Spinal cord (tissue), 9 donors: ENCODE measurements at regions not wholly inside any gene's neighbourhood (a gene's known extent, or its start where the extent isn't known, plus 50 kb on each side); places are given as distances from the start of the nearest gene placed in this dataset.
A peak's percentile ranks its signal among the peaks of the same experiment; 100 is the strongest.
"Not testable (repeated sequence)": the region's sequence is repeated elsewhere in the genome, so short reads cannot be mapped to it uniquely, and the experiment has no call there.

Experiments
- DNase-seq, 6 donors: peaks; one replicate each; pipeline versions ENCODE4 v3.0.0 to v3.0.0-alpha.2; 2013 to 2015; ENCODE audit warnings: low spot score in 6 of 6, low read depth in 4 of 6
- H3K27ac ChIP-seq: one replicate; pipeline ENCODE4 v1.5.1; 2013; ENCODE audit warnings: low read depth, low read length, control low read depth
- H3K27me3 ChIP-seq: one replicate; pipeline ENCODE4 v1.6.1; 2013; ENCODE audit warnings: low read length; ENCODE audit not compliant: control insufficient read depth, insufficient read depth
- H3K36me3 ChIP-seq: one replicate; pipeline ENCODE4 v1.6.1; 2013; ENCODE audit warnings: low read length; ENCODE audit not compliant: control insufficient read depth, insufficient read depth
- H3K4me1 ChIP-seq: one replicate; pipeline ENCODE4 v1.6.1; 2013; ENCODE audit warnings: low read length; ENCODE audit not compliant: control insufficient read depth, insufficient read depth
- H3K4me3 ChIP-seq: one replicate; pipeline ENCODE4 v1.5.1; 2013; ENCODE audit warnings: low read depth, low read length, control low read depth
- H3K9me3 ChIP-seq: one replicate; pipeline ENCODE4 v1.6.1; 2013; ENCODE audit warnings: low read length; ENCODE audit not compliant: control insufficient read depth, insufficient read depth
- WGBS: methylation state at CpG from one replicate; pipeline ENCODE4 v1.1.5; 2013; ENCODE audit warnings: missing lambda C conversion rate; ENCODE audit not compliant: insufficient coverage; 5-methylcytosine and 5-hydroxymethylcytosine counted together
- donor health status: healthy.

DNA sequence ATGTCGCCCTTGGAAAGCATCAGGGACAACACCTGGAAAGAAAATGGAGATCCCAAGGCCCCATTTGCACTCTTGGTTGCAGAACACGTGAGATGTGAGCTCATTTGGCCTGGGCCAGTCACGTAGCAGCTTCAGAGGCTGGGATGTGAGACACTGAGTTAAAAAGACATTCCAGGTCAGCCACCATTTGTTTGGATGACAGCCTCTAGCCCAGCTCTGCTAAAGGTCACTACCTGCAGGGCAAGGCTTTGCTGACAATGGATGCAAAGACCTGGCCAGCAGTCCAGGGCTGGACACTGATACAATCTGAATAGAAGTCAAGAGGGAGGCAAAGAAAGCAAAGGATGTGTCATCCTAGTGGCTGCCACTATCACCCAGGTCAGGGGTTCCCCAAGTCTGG lies 83.9 kb upstream of the LRPPRC start:
- Histone ChIP-seq H3K4me3 (no peak overlapping the region), H3K9me3 (no peaks in the 10 kb centered on the region), H3K4me1 (no peaks in the 10 kb centered on the region), H3K36me3 (no peaks in the 10 kb centered on the region), H3K27ac (no peak overlapping the region), H3K27me3 (no peaks in the 10 kb centered on the region)
- no peak for DNase-seq
- WGBS: 75% methylated on average over 3 of the region's 3 CpGs

DNA sequence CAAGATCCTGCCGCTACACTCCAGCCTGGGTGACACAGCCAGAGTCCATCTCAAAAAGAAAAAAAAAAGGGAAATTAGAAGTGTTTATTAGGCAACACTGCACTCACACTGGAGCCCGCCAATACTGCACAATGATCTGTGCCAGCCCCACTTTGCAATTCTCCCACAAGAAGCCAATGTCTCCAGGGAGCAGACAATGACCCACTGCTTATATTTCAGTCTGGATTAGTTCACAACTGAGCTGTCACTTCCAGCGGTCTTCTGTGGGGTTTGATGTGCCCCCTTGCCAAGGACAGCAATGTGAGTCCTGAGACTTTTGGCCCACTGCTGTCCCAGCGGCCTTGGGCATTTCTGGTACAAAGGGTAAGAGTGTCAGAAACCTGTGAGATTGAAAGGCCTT lies 85.6 kb upstream of the PPM1B start:
- H3K4me3 ChIP-seq: no peak overlapping the region
- WGBS: 14% methylated on average over 1 of the region's 4 CpGs
- H3K27ac ChIP-seq: no peak overlapping the region

DNA sequence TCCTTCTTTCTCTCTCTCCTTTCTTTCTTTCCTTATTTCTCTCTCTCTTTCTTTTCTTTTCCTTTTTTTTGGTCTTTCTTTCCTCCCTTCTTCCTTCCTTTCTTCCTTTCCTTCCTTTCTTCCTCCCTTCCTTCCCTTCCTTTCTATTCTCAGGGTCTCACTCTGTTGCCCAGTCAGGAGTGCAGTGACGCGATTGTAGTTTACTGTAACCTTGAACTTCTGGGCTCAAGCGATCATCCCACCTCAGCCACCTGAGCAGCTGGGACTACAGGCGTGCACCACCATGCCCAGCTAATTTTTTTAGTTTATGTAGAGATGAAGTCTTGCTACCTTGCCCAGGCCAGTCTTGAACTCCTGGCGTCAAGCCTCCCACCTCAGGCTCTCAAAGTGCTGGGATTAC lies 83.8 kb upstream of the PPM1B start:
- Histone ChIP-seq H3K9me3 (no peaks in the 10 kb centered on the region), H3K36me3 (no peaks in the 10 kb centered on the region)

More for the DNA sequence above, 85.6 kb upstream of the PPM1B start:
- Histone ChIP-seq H3K4me1 (peaks cover 18% of the 10 kb centered on the region), H3K9me3 (no peaks in the 10 kb centered on the region), H3K27me3 (no peaks in the 10 kb centered on the region), H3K36me3 (no peaks in the 10 kb centered on the region)
- DNase-seq: peak in 4 of 6 donors; percentile 23 to 70 (median 39)

DNA sequence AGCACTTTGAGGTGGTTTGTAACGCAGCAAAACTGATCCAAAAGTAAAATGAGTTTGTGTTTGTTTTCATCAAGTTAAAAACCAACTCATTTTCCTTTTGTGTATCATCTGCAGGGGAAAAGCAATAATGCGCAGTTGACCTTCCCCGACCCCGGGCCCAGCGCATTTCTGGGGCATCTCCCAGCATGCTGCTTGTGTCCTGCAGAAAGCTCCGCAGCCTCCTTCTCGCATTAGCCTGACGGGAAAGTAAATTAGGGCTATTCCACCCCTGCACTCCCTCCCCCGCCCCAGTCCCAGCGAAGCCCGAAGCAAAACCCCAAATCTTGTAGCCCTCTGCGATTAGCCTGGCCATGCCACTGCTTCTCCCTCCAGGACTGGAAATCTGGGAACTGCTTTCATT lies 82.0 kb upstream of the PPM1B start:
- Histone ChIP-seq H3K9me3 (no peaks in the 10 kb centered on the region), H3K36me3 (no peaks in the 10 kb centered on the region), H3K27ac (no peak overlapping the region), H3K27me3 (no peaks in the 10 kb centered on the region), H3K4me1 (peaks cover 19% of the 10 kb centered on the region), H3K4me3 (peak overlapping the region; percentile 51)
- WGBS: 26% methylated on average over 11 of the region's 12 CpGs
- peak in 1 of 6 donors; percentile 6 for DNase-seq

More for the DNA sequence above, 83.8 kb upstream of the PPM1B start:
- peaks cover 19% of the 10 kb centered on the region for H3K4me1 ChIP-seq
- DNase-seq: no peak
- 96% methylated on average over 3 of the region's 5 CpGs for WGBS
- no peaks in the 10 kb centered on the region for H3K27me3 ChIP-seq
- H3K4me3 ChIP-seq: no peak overlapping the region
- H3K27ac ChIP-seq: no peak overlapping the region

DNA sequence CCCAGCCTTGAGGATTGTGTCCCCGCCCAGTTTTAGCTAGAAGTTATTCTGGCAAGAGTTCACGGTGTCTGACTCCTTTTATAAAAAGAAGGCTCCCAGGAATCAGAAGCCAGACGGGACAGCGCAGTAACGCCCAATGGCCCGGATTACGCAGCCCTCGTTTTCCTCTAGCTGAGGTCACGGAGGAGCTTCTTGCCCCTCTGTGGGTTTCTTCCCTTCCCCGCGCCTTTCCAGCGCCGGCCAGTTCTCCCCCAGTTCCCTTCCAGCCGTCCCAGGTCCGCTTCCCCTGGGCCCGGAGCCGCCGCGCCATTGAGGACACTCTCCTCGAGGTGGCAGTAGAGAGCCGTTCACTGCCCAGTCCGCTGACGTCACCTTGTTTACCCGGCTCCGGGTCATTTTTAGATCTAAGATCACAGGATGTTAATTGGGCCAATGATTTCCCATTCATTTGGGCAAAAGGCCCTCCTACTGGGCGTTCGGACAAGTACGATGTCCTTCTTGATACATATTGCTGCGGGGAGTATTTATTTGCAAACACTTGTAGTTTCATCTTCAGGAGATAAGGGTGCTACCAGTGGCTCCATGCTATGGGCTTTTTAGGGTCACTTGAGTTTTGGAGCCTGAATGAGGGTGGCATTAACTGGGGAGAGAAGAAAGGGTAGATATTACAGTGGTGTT lies 81.5 kb upstream of the PPM1B start:
- Histone ChIP-seq H3K4me1 (peaks cover 19% of the 10 kb centered on the region), H3K4me3 (peak overlapping the region; percentile 51), H3K27ac (peak overlapping the region; percentile 22), H3K36me3 (no peaks in the 10 kb centered on the region), H3K27me3 (no peaks in the 10 kb centered on the region), H3K9me3 (no peaks in the 10 kb centered on the region)
- peak; percentile 45 to 89 (median 62) for DNase-seq
- 7% methylated on average over 27 of the region's 29 CpGs for WGBS

DNA sequence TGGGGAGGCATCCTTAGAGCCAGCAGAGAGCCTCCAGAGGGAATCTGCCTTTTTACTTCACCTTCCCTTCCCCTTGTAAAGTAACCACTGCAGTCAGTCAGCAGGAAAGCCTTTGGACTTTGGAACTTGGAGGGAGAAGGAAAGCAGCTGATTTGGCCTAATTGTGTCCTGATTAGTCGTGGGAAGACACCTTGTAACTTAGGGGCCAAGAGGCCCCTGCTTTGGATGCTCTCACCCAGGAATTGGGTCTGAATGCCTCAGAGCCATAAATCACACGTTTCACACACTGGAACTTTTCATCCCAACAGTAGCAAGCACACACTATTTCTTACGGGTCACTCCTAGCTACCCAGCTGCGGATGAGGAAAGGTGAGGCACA lies 81.0 kb upstream of the PPM1B start:
- Histone ChIP-seq H3K4me1 (peaks cover 19% of the 10 kb centered on the region), H3K36me3 (no peaks in the 10 kb centered on the region), H3K27ac (peak overlapping the region; percentile 22), H3K4me3 (peak overlapping the region; percentile 51), H3K27me3 (no peaks in the 10 kb centered on the region), H3K9me3 (no peaks in the 10 kb centered on the region)
- 29% methylated on average over 2 of the region's 4 CpGs for WGBS
- DNase-seq: no peak

DNA sequence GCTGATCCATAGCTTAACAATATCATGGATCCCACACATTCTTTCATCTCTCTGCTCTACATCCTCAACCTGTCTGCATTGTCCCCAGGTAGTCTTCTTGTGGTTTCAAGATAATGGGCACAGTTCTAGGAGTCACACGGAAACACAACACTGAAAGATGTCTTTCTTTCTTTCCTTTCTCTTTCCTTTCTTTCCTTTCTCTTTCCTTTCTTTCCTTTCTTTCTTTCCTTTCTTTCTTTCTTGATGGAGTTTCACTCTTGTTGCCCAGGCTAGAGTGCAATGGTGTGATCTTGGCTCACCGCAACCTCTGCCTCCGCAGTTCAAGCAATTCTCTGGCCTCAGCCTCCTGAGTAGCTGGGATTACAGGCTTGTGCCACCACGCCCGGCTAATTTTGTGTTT lies 76.2 kb upstream of the PPM1B start:
- not testable (repeated sequence) for H3K27ac ChIP-seq, H3K4me1 ChIP-seq, H3K4me3 ChIP-seq, H3K9me3 ChIP-seq, DNase-seq, H3K36me3 ChIP-seq, H3K27me3 ChIP-seq
- 100% methylated on average over 2 of the region's 5 CpGs for WGBS

DNA sequence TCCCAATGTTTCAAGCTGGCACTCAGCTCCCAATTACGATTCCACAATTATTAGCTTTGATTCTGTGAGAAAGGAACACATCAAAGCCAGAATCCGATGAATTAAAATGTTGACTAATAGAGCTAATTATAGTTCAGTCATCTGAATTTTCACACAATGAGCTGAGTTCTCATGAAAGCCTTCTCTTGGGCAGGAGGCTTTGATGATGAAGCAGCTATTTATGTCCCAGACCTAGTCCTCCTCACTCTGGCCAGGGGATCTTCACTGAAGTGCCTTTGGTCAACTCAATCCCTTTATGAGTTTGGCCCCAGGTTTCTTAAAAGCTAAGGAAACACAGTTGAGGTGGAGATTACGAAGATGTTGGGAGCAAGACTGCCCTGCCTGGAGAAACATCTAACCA lies 74.7 kb upstream of the PPM1B start:
- no peaks in the 10 kb centered on the region for H3K9me3 ChIP-seq
- H3K4me3 ChIP-seq: no peak overlapping the region
- H3K4me1 ChIP-seq: no peaks in the 10 kb centered on the region
- no peak for DNase-seq
- no peaks in the 10 kb centered on the region for H3K36me3 ChIP-seq
- no peaks in the 10 kb centered on the region for H3K27me3 ChIP-seq
- H3K27ac ChIP-seq: no peak overlapping the region
- WGBS: no CpG with 5 or more reads among the region's 3 CpGs

DNA sequence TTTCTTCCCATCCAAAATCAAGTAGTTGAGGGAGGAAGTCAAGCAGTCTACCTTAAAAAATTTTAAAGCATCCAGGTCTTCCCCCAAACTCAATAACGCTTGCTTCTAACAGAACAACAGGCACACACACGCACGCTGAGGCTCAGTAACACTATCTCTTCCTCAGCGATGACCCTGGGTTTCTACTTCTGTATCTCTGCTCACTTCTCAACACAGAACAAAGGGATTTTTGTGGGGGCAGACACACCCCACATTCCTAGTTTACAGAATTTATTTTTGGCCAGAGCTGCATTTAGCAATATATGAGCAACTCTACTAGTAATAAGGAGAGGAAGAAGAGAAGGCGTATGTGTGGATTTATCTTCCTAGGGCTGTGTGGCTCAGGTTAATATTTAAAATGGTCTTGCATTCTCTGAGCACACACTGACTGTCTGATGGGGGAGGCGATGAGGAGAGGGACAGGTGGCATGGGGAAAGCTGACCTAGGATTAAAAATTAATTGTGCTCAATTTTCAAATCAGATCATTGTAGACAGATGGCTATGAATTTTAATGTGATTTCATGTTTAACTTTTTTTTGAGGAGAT lies 71.3 kb upstream of the PPM1B start:
- Histone ChIP-seq H3K36me3 (no peaks in the 10 kb centered on the region), H3K4me3 (no peak overlapping the region), H3K9me3 (no peaks in the 10 kb centered on the region), H3K27ac (no peak overlapping the region), H3K4me1 (no peaks in the 10 kb centered on the region), H3K27me3 (no peaks in the 10 kb centered on the region)
- 56% methylated on average over 5 of the region's 6 CpGs for WGBS
- DNase-seq: peak in 1 of 6 donors; percentile 32

DNA sequence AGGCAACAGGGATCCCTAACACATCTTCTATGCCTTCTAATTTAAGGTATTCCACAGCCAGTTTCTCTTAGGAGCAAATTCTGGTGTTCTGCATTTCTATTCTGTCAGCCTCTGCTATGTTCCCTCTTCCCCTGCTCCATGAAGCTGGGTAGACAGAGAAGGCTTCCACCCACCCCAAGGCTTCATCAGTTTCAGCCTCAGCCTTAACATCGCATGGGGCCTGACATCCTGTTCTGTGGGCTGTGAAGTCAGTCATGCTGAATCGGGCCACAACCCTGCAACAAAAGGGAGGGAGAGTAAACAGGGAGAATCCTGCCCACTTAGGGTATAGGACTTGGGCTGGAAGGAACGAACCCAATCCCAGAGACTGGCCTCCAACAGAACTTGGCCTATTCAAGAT lies 70.6 kb upstream of the PPM1B start:
- Histone ChIP-seq H3K27me3 (no peaks in the 10 kb centered on the region), H3K9me3 (no peaks in the 10 kb centered on the region), H3K27ac (no peak overlapping the region), H3K4me1 (no peaks in the 10 kb centered on the region), H3K36me3 (no peaks in the 10 kb centered on the region), H3K4me3 (no peak overlapping the region)
- 70% methylated on average over 3 of the region's 3 CpGs for WGBS
- DNase-seq: no peak
